ENCODE measurements at regions not wholly inside any gene's neighbourhood (a gene's known extent, or its start where the extent isn't known, plus 50 kb on each side); places are given as distances from the start of the nearest gene placed in this dataset.

GRCh38 chr4:189502841-189503435 lies 437.7 kb upstream of the FRG1 start:
- Histone ChIP-seq H2BK15ac (ENCODE audit: low read depth, low read length) (no peak overlapping the region), H3K18ac (ENCODE audit: low read depth, low read length) (no peak overlapping the region), H4K20me1 (ENCODE audit: insufficient read depth, low read length) (no peaks in the 10 kb centered on the region), H2AK9ac (replicated peaks; ENCODE audit: low read depth, low read length, poor library complexity) (no peak overlapping the region), H3K56ac (ENCODE audit: extremely low read depth, insufficient read depth, low read length) (no peak overlapping the region), H3K4me2 (ENCODE audit: low read depth, low read length) (no peak overlapping the region), H3K9me3 (ENCODE audit: control insufficient read depth, insufficient read depth, low read length) (peaks cover 26% of the 10 kb centered on the region), H2AK5ac (ENCODE audit: low read depth, low read length) (no peak overlapping the region), H3K14ac (replicated peaks; ENCODE audit: low read depth, low read length) (no peak overlapping the region), H3K27ac (ENCODE audit: insufficient read depth, low read length) (no peak overlapping the region), H3K27me3 (ENCODE audit: control insufficient read depth, insufficient read depth, low read length) (no peaks in the 10 kb centered on the region), H4K91ac (ENCODE audit: insufficient read depth, low read depth, low read length) (no peak overlapping the region), H4K5ac (ENCODE audit: low read depth, low read length) (no peak overlapping the region), H2BK5ac (ENCODE audit: low read depth, low read length, poor library complexity, severe bottlenecking) (no peak overlapping the region), H2BK20ac (ENCODE audit: low read depth, low read length) (no peak overlapping the region), H3K9ac (ENCODE audit: low read depth, low read length) (no peak overlapping the region), H3K4ac (ENCODE audit: low read depth, low read length) (no peak overlapping the region), H3K79me1 (ENCODE audit: low read depth in 1 of 2, low read length in 2 of 2) (no peaks in the 10 kb centered on the region), H3K4me1 (ENCODE audit: control insufficient read depth, insufficient read depth, low read length) (no peaks in the 10 kb centered on the region), H3K23ac (ENCODE audit: low read depth, low read length) (no peak overlapping the region), H3K36me3 (ENCODE audit: control insufficient read depth, insufficient read depth, low read length) (no peaks in the 10 kb centered on the region), H3K9me1 (ENCODE audit: insufficient read depth, low read length) (no peaks in the 10 kb centered on the region), H3K4me3 (ENCODE audit: insufficient read depth, low read depth, low read length) (no peak overlapping the region), H2AFZ (replicated peaks; ENCODE audit: low read length, poor library complexity) (no peak overlapping the region), H4K8ac (ENCODE audit: low read depth in 2 of 2, low read length in 2 of 2) (no peak overlapping the region), H2BK120ac (ENCODE audit: low read depth, low read length) (no peak overlapping the region)
- ATAC-seq (ENCODE audit: low read depth) (no peak), DNase-seq (no peak)
- no CpG with 5 or more reads among the region's 12 CpGs for WGBS, 2 experiments (ENCODE audit: extremely low coverage in 2 of 2, insufficient read length in 1 of 2)
- CTCF ChIA-PET, result no interaction called here
- BruUV-seq (replicated peaks), result no TSS peak
- POLR2A ChIA-PET (ENCODE audit: unreplicated experiment), result no interaction called here
- dilution Hi-C loops (cut with HindIII; ENCODE audit: low sequenced_read_pairs, unreplicated experiment) (no loop called here), in situ Hi-C loops (cut with MboI; ENCODE audit: low sequenced_read_pairs) (no loop called here), intact Hi-C loops (cut with micrococcal nuclease) (no loop called here)
- TF ChIP-seq CHD1 (IDR thresholded peaks at IDR 0.05; ENCODE audit: low read depth, low read length) (no peak), CEBPB (IDR thresholded peaks at IDR 0.05; ENCODE audit: low read depth, low read length) (no peak), FOS (IDR thresholded peaks at IDR 0.05; ENCODE audit: low read depth, low read length) (no peak)

All from IMR-90 (cell line).